Activated naive CD4-positive, alpha-beta T cell (primary cell): ENCODE measurements at regions not wholly inside any gene's neighbourhood (a gene's known extent, or its start where the extent isn't known, plus 50 kb on each side); places are given as distances from the start of the nearest gene placed in this dataset.
"Not testable (repeated sequence)": the region's sequence is repeated elsewhere in the genome, so short reads cannot be mapped to it uniquely, and the experiment has no call there.

Source experiments
- DNase-seq, 4 experiments: peaks; one replicate each; lab custom pipeline; 2025; lab: John Stamatoyannopoulos, UW

DNA sequence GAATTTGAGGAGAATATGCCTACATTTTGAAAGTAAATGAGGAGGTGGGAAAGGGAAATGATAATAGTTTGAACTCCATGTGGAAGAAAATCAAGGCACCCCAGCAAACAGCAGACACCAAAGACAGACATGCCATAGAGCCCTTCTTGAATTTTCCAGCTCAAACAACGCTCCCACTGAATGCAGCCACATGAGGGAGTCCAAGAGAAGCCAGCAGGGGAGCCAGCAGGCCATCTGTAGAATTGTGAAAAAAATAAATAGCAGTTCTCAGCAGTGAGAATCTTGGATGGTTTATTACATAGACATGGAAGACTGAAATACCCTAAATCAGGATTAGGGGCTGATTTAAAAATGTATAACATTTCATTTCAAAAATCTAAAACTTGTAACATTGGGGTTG, 1567.3 kb upstream of the LRRTM3 start:
- DNase-seq, result no peak

GRCh38 chr10:65360497-65360896, 1565.3 kb upstream of the LRRTM3 start:
- no peak for DNase-seq

DNA sequence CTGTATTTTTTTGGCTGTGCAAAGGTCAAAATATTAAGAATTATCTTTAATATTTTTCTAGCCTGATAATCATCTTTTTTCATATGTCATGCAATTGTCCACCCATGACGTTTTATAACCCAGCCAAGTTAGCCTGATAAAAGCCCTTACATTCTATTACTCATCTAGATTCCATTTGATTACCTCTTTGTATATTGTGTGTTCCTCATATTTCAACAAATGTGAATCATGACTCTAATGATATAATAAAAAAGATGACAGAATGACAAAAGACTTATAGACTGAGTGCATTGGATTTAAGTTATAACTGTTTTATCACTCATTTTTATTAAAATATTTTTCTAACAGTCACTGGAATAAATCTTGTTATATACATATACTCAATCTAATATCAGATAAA, 1560.0 kb upstream of the LRRTM3 start:
- no peak for DNase-seq

GRCh38 chr10:65367706-65368105, 1558.1 kb upstream of the LRRTM3 start:
- no peak for DNase-seq

DNA sequence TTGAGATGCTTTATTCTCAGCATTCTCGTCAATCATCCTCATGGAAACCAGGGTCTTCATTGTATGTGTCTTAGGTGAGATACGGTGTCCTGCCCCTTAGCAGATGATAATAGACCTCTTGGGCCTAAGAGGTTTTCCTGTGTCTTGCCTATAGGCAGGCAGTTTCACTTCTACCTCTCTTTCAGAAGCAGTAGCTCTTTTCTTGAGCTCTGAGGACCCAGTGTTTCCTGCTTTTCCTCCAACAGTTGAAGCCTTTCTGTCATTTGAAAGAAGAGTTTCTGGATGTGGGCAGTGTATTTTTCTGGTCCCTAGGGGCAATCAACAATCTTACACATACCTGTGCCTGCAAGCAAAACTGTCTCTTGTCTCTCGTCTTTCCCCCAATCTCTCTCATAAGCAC, 1550.3 kb upstream of the LRRTM3 start:
- no peak for DNase-seq

DNA sequence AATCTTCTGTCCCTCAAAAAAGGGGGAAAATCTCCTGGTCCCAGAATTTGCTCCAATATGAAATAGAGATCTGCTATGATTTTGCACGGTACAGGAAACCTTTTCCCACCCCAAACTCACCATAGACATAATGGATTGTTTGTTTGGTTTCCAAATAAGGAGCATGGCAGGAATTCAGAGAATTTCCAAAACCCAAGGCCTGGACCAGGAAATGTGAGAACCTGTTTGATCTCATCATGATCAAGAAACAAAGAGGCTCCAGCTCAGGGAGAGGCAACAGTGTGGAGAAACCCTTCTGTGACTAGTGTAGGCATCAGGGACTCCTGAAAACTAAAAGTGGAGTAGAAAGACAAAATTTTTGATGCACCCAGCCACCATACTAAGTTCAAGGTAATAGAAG, 1548.1 kb upstream of the LRRTM3 start:
- DNase-seq, result no peak

- no peak for DNase-seq
Observed at GRCh38 chr10:65394502-65395297, 1531.1 kb upstream of the LRRTM3 start.

- DNase-seq, result no peak
Observed at GRCh38 chr10:65395631-65396030, 1530.2 kb upstream of the LRRTM3 start.

DNA sequence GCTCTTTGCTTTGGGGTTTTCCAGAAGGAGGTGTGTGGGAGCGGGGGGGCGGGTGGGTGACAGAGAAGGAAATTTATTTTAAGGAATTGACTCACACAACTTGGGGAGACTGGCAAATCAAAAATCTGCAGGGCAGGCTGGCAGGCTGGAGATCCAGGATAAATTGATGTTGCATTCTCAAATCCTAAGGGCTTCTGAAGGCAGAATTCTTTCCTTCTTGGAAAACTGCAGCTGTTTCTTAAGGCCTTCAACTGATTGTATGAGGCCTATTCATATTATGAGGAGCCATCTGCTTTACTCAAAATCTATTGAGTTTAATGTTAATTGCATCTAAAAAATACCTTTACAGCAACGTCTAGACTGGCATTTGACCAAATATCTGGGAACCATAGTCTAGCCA, 1528.8 kb upstream of the LRRTM3 start:
- no peak for DNase-seq

GRCh38 chr10:65408401-65408800, 1517.4 kb upstream of the LRRTM3 start:
- no peak for DNase-seq

DNA sequence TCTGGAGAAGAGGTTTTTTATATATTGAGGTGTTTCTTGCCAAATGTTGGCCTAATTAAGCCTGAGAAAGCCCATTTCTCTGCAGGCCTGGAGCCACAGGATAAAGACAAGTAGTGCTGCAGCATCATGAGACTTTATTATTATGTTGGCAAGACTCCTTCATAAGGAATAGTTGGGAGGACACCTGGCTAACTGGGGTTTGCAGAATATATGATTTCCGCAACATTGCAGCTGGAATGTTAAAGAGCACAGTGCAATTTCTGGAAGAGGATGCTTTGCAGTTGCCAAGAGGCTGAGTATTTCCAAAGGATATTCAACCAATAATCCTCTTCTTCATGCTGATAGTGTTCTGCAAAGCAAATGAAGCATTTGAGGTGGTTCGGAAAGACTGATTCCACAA, 1512.8 kb upstream of the LRRTM3 start:
- DNase-seq, result no peak

- DNase-seq, result no peak
Observed at GRCh38 chr10:65415318-65415717, 1510.5 kb upstream of the LRRTM3 start.

GRCh38 chr10:65416094-65416493, 1509.7 kb upstream of the LRRTM3 start:
- no peak for DNase-seq

- DNase-seq, result no peak
Observed at GRCh38 chr10:65419629-65420028, 1506.2 kb upstream of the LRRTM3 start.

- DNase-seq, result no peak
Observed at GRCh38 chr10:65423043-65423442, 1502.8 kb upstream of the LRRTM3 start.

DNA sequence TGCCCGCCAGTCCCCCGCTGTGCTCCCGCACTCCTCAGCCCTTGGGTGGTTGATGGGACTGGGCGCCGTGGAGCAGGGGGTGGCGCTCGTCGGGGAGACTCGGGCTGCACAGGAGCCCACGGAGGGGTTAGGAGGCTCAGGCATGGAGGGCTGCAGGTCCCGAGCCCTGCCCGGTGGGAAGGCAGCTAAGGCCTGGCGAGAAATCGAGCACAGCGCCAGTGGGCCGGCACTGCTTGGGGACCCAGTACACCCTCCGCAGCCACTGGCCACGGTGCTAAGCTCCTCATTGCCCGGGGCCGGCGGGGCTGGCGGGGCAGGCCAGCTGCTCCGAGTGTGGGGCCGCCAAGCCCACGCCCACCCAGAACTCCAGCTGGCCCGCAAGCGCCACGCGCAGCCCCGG, 1496.5 kb upstream of the LRRTM3 start:
- DNase-seq, result not testable (repeated sequence)

DNA sequence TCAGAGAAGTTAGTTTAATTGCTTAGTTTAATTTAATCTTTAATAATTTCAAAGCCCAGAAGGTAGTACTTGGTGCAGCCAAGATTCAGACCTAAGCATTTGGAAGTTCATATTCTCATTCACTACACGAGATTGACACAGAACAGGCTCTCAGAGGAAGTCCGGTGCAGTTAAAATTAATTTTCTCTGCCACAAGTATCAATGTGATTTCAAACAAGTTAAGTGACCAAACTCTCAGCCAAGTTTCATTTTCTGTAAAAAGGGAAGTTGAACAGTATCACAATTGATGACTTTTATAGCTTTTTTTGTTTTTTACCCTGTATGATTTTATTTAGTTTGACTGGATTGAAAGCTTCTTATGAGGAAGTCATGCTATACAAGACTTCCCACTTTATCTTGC, 1494.9 kb upstream of the LRRTM3 start:
- DNase-seq, result no peak

GRCh38 chr10:65470986-65471385, 1454.8 kb upstream of the LRRTM3 start:
- DNase-seq, result no peak

- DNase-seq, result no peak
Observed at GRCh38 chr10:65482848-65483247, 1443.0 kb upstream of the LRRTM3 start.

DNA sequence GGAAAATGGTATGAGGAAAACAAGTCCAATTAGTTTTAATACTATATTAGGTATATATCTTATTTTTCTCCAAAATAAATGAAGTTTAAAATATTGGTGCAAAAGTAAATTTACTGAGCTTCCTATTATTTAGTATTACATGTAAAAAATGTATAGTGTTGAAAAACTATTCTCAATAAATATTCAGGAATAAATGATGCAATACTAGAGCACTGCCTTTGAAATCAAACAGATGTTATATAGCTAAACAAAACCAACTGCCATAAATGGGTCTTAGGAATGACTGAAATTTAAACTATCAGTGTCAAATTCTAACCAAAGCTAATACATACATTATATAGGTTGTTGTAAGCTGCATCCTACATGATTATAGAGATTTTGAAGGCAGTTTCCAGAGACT, 1434.0 kb upstream of the LRRTM3 start:
- DNase-seq, result no peak

DNA sequence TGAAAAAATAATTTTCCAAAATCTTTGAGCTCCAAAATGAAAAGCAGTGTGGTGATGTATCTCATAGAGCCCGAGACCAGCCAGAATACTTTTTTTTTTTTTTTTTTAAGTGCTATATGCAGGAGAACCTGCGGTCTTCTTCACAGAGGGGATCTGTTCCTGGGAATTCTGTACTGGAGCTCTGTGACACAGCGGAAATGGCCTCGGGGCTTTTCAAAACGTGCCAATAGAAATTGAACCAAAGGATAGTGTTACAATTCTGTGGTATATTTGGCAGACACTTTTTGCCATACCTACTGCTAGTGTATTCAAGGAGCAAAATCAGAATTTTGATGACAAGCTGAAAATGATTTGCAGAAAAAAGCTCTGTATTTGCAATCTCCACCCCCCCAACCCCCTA, 1429.3 kb upstream of the LRRTM3 start:
- DNase-seq, result no peak

DNA sequence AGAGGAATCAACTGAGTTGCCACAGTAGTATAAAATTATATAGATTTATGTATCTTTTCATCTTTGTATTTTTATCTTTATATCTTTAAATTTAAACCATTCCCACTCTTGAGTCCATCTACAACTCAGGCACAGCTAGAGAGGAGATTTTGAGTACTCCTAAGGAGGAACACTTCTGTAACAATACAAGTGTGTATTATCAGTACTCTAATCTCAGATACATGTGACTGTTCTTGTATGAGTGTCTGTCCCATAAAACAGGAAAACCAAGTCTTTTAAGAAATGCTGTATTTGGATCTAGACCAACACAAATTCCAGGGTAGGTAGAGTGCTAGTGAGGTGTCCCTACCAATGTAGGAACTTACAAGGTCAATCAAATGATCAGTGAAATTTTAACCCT, 1428.0 kb upstream of the LRRTM3 start:
- DNase-seq, result no peak

- DNase-seq, result no peak
Observed at GRCh38 chr10:65500716-65501115, 1425.1 kb upstream of the LRRTM3 start.

GRCh38 chr10:65501259-65501658, 1424.6 kb upstream of the LRRTM3 start:
- no peak for DNase-seq
